ENCODE measurements at regions not wholly inside any gene's neighbourhood (a gene's known extent, or its start where the extent isn't known, plus 50 kb on each side); places are given as distances from the start of the nearest gene placed in this dataset.

GRCh38 chr6:104320896-104321295 lies 538.8 kb downstream of the HACE1 start:
- no peak overlapping the region for H3K27ac ChIP-seq (ENCODE audit: control insufficient read depth, insufficient read depth)
- no peaks in the 10 kb centered on the region for H4K20me1 ChIP-seq (ENCODE audit: control insufficient read depth, insufficient read depth)
- H3K4me2 ChIP-seq (ENCODE audit: control insufficient read depth, insufficient read depth), result no peak overlapping the region
- 4% methylated on average over 4 of the region's 4 CpGs for WGBS (ENCODE audit: insufficient coverage, insufficient replicate concordance, low lambda C conversion rate, missing lambda C conversion rate)
- ChIA-PET SMC1A (ENCODE audit: uncharacterized antibody, unreplicated experiment) (no interaction called here), RAD21 (ENCODE audit: unreplicated experiment) (no interaction called here), CTCF (no interaction called here), POLR2A (no interaction called here)
- H3K9ac ChIP-seq (ENCODE audit: control insufficient read depth, insufficient read depth, low read length), result no peak overlapping the region
- TF ChIP-seq YY1 (IDR thresholded peaks at IDR 0.05; ENCODE audit: low read depth, low read length), result no peak
- no peak for TF ChIP-seq ZZZ3 (IDR thresholded peaks at IDR 0.05; ENCODE audit: control insufficient read depth, insufficient read length, low read depth)
- ATAC-seq (no peak), FAIRE-seq (no peak), DNase-seq (ENCODE audit: low read depth, low spot score) (no peak)
- intact Hi-C loops (cut with micrococcal nuclease; ENCODE audit: unreplicated experiment), result no loop called here
- BruUV-seq (replicated peaks), result no TSS peak
- no peak overlapping the region for H2AFZ ChIP-seq (ENCODE audit: control insufficient read depth, low read depth, low read length)
- no peaks in the 10 kb centered on the region; a peak in 1 of 4 replicates for H3K27me3 ChIP-seq (replicated peaks in 1 of 2; ENCODE audit: control insufficient read depth in 2 of 2, insufficient read depth in 2 of 2, low read length in 1 of 2)
- no peaks in the 10 kb centered on the region for H3K79me2 ChIP-seq (ENCODE audit: control insufficient read depth, insufficient read depth, low read length)
- no peaks in the 10 kb centered on the region for H3K4me1 ChIP-seq (ENCODE audit: control insufficient read depth, insufficient read depth, low read length)
- no peaks in the 10 kb centered on the region for H3K36me3 ChIP-seq (ENCODE audit: control insufficient read depth in 2 of 2, insufficient read depth in 2 of 2, low read length in 1 of 2)
- H3K9me3 ChIP-seq (replicated peaks; ENCODE audit: control insufficient read depth, insufficient read depth, low read length), result no peaks in the 10 kb centered on the region
- in situ Hi-C loops (cut with MboI), result no loop called here
- no peak overlapping the region for H3K4me3 ChIP-seq

GRCh38 chr6:104312851-104313250 lies 546.9 kb downstream of the HACE1 start:
- H3K79me2 ChIP-seq (ENCODE audit: control insufficient read depth, insufficient read depth, low read length), result no peaks in the 10 kb centered on the region
- 17% methylated on average over 3 of the region's 3 CpGs for WGBS (ENCODE audit: insufficient coverage, insufficient replicate concordance, low lambda C conversion rate, missing lambda C conversion rate)
- no peak for DNase-seq (ENCODE audit: low read depth, low spot score)
- BruUV-seq (replicated peaks), result no TSS peak
- intact Hi-C loops (cut with micrococcal nuclease; ENCODE audit: unreplicated experiment), result no loop called here
- H3K4me1 ChIP-seq (ENCODE audit: control insufficient read depth, insufficient read depth, low read length), result no peaks in the 10 kb centered on the region
- no peaks in the 10 kb centered on the region for H3K27me3 ChIP-seq (replicated peaks in 1 of 2; ENCODE audit: control insufficient read depth in 2 of 2, insufficient read depth in 2 of 2, low read length in 1 of 2)
- in situ Hi-C loops (cut with MboI), result no loop called here
- H2AFZ ChIP-seq (ENCODE audit: control insufficient read depth, low read depth, low read length), result no peak overlapping the region
- H4K20me1 ChIP-seq (ENCODE audit: control insufficient read depth, insufficient read depth), result no peaks in the 10 kb centered on the region
- FAIRE-seq, result no peak
- no peaks in the 10 kb centered on the region for H3K36me3 ChIP-seq (ENCODE audit: control insufficient read depth in 2 of 2, insufficient read depth in 2 of 2, low read length in 1 of 2)
- H3K4me3 ChIP-seq, result no peak overlapping the region
- TF ChIP-seq MEF2A (IDR thresholded peaks at IDR 0.05; ENCODE audit: insufficient read depth, low read depth, low read length) (no peak), POLR2AphosphoS2 (IDR thresholded peaks at IDR 0.05; ENCODE audit: low read depth, low read length) (no peak), NFYB (IDR thresholded peaks at IDR 0.05; ENCODE audit: insufficient read depth, low read depth, low read length) (no peak)
- TF ChIP-seq, protein P1, sequence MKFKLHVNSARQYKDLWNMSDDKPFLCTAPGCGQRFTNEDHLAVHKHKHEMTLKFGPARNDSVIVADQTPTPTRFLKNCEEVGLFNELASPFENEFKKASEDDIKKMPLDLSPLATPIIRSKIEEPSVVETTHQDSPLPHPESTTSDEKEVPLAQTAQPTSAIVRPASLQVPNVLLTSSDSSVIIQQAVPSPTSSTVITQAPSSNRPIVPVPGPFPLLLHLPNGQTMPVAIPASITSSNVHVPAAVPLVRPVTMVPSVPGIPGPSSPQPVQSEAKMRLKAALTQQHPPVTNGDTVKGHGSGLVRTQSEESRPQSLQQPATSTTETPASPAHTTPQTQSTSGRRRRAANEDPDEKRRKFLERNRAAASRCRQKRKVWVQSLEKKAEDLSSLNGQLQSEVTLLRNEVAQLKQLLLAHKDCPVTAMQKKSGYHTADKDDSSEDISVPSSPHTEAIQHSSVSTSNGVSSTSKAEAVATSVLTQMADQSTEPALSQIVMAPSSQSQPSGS (IDR thresholded peaks at IDR 0.05; ENCODE audit: low read length), result no peak
- TF ChIP-seq, protein P2, sequence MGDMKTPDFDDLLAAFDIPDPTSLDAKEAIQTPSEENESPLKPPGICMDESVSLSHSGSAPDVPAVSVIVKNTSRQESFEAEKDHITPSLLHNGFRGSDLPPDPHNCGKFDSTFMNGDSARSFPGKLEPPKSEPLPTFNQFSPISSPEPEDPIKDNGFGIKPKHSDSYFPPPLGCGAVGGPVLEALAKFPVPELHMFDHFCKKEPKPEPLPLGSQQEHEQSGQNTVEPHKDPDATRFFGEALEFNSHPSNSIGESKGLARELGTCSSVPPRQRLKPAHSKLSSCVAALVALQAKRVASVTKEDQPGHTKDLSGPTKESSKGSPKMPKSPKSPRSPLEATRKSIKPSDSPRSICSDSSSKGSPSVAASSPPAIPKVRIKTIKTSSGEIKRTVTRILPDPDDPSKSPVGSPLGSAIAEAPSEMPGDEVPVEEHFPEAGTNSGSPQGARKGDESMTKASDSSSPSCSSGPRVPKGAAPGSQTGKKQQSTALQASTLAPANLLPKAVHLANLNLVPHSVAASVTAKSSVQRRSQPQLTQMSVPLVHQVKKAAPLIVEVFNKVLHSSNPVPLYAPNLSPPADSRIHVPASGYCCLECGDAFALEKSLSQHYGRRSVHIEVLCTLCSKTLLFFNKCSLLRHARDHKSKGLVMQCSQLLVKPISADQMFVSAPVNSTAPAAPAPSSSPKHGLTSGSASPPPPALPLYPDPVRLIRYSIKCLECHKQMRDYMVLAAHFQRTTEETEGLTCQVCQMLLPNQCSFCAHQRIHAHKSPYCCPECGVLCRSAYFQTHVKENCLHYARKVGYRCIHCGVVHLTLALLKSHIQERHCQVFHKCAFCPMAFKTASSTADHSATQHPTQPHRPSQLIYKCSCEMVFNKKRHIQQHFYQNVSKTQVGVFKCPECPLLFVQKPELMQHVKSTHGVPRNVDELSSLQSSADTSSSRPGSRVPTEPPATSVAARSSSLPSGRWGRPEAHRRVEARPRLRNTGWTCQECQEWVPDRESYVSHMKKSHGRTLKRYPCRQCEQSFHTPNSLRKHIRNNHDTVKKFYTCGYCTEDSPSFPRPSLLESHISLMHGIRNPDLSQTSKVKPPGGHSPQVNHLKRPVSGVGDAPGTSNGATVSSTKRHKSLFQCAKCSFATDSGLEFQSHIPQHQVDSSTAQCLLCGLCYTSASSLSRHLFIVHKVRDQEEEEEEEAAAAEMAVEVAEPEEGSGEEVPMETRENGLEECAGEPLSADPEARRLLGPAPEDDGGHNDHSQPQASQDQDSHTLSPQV (IDR thresholded peaks at IDR 0.05), result no peak
- H3K4me2 ChIP-seq (ENCODE audit: control insufficient read depth, insufficient read depth), result no peak overlapping the region
- H3K9ac ChIP-seq (ENCODE audit: control insufficient read depth, insufficient read depth, low read length), result no peak overlapping the region
- H3K9me3 ChIP-seq (replicated peaks; ENCODE audit: control insufficient read depth, insufficient read depth, low read length), result no peaks in the 10 kb centered on the region
- CTCF ChIA-PET, result interaction anchor here (1.1 kb wide), 1 partner anchor 213 kb away, joined by 3 read pairs; no protein-coding TSS in a partner anchor
- no peak for ATAC-seq
- POLR2A ChIA-PET, result no interaction called here
- RAD21 ChIA-PET (ENCODE audit: unreplicated experiment), result no interaction called here
- no peak overlapping the region for H3K27ac ChIP-seq (ENCODE audit: control insufficient read depth, insufficient read depth)
- SMC1A ChIA-PET (ENCODE audit: uncharacterized antibody, unreplicated experiment), result interaction anchor here (0.7 kb wide), 1 partner anchor 11 kb away, joined by 4 read pairs; no protein-coding TSS in a partner anchor
